SU-DHL-6 (cell line): ENCODE measurements at regions not wholly inside any gene's neighbourhood (a gene's known extent, or its start where the extent isn't known, plus 50 kb on each side); places are given as distances from the start of the nearest gene placed in this dataset.

Experiments used
- EZH2phosphoT487 ChIP-seq: fragments of 200-600 bp; sonication (generic), shearing (Covaris generic); conservative IDR thresholded peaks from 2 replicates; pipeline ENCODE4 v1.6.1; 2018; ENCODE audit warnings: mild to moderate bottlenecking, antibody characterized with exemption, low read length, moderate library complexity, mixed read lengths
- TF ChIP-seq, protein P1 (sequence below): fragments of 200-600 bp; sonication (generic); IDR thresholded peaks from one replicate; pipeline ENCODE4 v1.5.1; 2017; ENCODE audit warnings: antibody characterized with exemption, mild to moderate bottlenecking, low read length, moderate library complexity; ENCODE audit not compliant: insufficient read depth, poor library complexity, severe bottlenecking

DNA sequence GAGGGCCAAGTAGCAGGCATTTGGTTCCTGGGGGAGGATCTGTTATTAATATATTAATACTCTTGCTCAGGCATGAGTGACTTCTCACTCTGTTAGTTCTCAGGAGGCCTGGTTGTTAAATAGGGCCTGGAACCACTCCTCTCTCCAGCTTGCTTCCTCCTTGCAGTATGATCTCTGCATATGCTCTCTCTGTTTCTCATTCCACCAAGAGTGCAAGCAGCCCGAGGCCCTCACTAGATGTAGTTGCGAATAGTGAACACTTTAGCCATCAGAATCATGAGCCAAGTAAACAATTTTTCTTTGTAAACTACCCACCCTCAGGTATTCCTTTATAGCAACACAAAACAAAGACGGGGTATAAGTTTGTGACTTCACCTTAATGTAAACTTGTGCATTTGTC lies 784.3 kb downstream of the DNAJB9 start:
- TF ChIP-seq, protein P1, sequence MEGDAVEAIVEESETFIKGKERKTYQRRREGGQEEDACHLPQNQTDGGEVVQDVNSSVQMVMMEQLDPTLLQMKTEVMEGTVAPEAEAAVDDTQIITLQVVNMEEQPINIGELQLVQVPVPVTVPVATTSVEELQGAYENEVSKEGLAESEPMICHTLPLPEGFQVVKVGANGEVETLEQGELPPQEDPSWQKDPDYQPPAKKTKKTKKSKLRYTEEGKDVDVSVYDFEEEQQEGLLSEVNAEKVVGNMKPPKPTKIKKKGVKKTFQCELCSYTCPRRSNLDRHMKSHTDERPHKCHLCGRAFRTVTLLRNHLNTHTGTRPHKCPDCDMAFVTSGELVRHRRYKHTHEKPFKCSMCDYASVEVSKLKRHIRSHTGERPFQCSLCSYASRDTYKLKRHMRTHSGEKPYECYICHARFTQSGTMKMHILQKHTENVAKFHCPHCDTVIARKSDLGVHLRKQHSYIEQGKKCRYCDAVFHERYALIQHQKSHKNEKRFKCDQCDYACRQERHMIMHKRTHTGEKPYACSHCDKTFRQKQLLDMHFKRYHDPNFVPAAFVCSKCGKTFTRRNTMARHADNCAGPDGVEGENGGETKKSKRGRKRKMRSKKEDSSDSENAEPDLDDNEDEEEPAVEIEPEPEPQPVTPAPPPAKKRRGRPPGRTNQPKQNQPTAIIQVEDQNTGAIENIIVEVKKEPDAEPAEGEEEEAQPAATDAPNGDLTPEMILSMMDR = no peak
- TF ChIP-seq EZH2phosphoT487 = no peak
